ENCODE measurements at regions not wholly inside any gene's neighbourhood (a gene's known extent, or its start where the extent isn't known, plus 50 kb on each side); places are given as distances from the start of the nearest gene placed in this dataset.

DNA sequence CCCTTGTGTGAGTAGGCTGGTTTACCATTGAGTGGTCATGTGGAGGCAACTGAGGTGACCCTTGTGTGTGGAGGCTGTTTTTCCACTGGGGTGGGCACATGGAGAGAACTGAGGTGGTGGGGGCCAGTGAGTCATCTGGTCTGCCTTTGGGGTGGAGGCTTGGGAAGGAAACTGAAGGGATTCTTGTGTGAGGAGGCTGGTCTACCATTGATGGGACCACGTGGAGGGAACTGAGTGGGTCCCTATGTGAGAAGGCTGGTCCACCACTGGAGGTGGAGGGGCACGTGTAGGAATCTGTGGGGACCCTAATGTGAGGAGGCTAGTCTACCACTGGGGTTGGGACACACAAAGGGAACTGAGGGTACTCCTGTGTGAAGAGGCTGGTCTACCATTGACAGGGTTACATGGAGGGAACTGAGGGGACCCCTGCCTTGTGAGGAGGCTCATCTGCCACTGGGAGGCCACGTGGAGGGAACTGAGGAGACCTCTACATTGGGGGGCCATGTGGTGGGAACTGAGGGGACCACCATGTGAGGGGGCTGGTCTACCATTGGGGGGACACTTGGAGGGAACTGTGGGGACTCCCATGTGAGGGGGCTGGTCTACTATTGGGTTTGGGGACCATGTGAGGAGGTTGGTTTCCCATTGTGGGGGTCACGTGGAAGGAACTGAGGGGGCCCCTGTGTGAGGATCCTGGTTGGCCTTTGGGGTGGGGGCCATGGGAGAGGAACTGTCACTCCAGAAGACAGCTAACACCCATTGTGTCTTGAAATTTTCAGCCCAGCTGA lies 164.5 kb downstream of the WNT7A start:
- no peak for DNase-seq (ENCODE audit: low read depth in 2 of 2)

DNA sequence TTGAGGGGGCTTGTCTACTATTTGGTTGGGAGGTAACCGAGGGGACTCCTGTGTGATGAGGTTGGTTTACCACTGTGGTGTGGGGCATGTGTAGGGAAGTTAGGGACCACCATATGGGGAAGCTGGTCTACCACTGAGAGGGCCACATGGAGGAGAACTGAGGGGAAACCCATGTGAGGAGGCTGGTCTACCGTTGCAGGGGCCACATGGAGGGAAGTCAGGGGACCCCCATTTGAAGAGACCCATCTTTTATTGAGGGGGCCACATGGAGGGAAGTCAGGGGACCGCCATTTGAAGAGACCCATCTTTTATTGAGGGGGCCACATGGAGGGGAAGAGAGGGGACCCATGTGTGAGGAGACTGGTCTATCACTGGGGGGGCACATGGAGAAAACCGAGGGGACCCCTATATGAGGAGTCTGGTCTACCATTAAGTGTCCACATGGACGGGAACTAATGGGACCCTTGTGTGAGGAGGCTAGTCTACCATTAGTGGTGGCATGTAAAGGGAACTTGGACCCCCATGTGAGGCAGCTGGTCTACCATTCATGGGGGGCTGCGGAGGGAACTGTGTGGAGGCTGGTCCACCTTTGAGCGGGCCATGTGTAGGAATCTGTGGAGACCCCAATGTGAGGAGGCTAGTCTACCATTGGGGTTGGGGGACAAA lies 165.5 kb downstream of the FBLN2 start:
- no peak for DNase-seq (ENCODE audit: low read depth in 2 of 2)

- DNase-seq (ENCODE audit: low read depth in 2 of 2), result no peak
Measured at GRCh38 chr3:13713396-13713795, 164.5 kb downstream of the FBLN2 start.

DNA sequence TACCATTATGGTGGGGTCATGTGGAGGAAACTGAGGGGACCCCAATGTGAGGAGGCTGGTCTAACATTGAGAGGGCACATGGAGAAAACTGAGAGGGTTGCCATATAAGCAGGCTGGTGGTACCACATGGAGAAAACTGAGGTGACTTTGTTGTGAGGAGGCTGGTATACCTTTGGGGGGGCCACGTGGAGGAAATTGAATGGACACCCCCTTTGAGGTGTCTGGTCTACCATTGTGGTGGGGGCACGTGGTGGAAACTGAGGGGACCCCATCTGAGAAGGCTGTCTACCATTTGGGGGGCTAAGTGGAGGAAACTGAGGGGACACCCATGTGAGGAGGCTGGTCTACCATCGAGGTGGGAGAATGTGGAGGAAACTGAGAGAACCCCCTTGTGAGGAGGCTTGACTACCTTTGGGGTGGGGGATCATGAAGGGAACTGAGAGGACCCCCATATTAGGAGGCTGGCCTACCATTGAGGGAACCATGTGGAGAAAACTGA lies 163.8 kb downstream of the FBLN2 start:
- no peak for DNase-seq (ENCODE audit: low read depth in 2 of 2)

- no peak for DNase-seq (ENCODE audit: low read depth in 2 of 2)
Measured at GRCh38 chr3:13711911-13712650, 163.2 kb downstream of the FBLN2 start.

DNA sequence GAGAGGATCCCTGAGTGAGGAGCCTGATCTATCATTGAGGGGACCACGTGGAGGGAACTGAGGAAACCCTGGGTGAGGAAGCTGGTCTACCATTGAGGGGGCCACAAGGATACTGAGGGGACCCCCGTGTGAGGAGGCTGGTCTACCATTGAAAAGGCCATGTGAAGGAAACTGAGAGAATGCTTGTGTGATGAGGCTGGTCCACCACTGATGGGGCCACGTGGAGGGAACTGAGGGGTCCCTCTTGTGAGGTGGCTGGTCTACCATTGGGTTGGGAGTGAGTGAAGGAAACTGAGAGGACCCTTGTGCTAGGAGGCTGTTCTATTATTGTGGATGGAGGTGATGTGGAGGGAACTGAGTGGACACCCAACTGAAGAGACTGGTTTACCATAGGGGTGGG lies 161.3 kb downstream of the FBLN2 start:
- DNase-seq (ENCODE audit: low read depth in 2 of 2), result no peak

- no peak for DNase-seq (ENCODE audit: low read depth in 2 of 2)
Measured at GRCh38 chr3:13709706-13710105, 160.8 kb downstream of the FBLN2 start.

DNA sequence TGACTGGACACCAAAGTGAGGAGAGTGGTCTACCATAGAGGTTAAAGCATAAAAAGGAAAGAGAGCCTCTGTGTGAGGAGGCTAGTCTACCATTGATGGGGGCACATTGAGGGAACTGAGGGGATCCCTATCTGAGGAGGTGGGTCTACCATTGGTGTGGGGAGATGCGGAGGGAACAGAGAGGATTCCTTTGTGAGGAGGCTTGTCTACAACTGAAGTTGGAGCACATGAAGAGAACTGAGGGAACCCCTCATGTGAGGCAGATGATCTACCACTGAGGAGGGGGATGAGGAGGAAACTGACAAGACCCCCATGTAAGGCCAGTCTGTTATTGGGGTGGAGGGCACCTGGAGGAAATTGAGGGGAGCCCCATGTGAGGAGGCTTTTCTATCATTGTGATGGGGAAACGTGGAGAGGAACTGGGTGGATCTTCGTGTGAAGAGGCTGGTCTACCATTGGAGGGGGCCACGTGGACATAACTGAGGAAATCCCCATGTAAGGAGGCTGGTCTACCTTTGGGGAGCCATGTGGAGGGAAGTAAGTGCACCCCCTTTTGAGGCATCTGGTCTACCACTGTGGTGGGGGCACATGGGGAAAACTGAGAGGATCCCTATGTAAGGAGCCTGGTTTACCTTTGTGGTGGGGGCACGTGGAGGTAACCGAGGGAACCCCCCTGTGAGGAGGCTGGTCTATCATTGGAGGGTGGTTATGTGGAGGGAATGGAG lies 160.1 kb downstream of the FBLN2 start:
- DNase-seq (ENCODE audit: low read depth in 2 of 2), result no peak

- DNase-seq (ENCODE audit: low read depth in 2 of 2), result no peak
Measured at GRCh38 chr3:13708301-13708700, 159.4 kb downstream of the FBLN2 start.

- no peak for DNase-seq (ENCODE audit: low read depth in 2 of 2)
Measured at GRCh38 chr3:13707456-13707855, 158.5 kb downstream of the FBLN2 start.

GRCh38 chr3:13706886-13707285 lies 158.0 kb downstream of the FBLN2 start:
- DNase-seq (ENCODE audit: low read depth in 2 of 2), result no peak

DNA sequence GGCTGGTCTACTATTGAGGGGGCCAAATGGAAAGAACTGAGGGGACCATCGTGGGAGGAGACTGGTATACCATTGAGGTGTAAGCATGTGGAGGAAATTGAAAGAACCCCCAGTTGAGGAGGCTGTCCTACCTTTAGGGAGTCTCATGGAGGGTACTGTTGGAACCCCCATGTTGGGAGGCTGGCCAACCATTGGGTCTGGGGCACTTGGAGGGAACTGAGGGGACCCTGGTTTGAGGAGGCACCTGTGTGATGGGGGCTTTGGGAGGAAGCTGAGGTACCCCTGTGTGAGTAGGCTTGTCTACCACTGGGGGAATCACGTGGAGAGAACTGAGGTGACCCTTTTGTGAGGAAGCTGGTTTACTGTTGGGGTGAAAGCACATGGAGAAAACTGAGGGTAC lies 157.5 kb downstream of the FBLN2 start:
- no peak for DNase-seq (ENCODE audit: low read depth in 2 of 2)

GRCh38 chr3:13705702-13706280 lies 156.9 kb downstream of the FBLN2 start:
- no peak for DNase-seq (ENCODE audit: low read depth in 2 of 2)

DNA sequence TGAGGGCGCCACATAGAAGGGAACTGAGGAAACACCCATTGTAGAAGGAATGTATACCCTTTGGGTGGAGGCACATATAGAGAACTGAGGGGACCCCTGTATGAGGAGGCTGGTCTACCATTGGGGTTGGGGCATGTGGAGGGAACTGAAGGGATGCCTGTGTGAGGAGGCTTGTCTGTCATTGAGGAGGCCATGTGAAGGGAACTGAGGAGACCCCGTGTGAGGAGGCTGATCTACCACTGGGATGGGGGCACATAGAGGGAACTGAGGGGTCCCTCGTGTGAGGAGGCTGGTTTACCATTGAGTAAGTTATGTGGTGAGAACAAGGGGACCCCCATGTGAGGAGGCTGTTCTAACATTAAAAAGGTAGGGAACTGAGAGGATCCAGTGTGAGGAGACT lies 156.1 kb downstream of the FBLN2 start:
- DNase-seq (ENCODE audit: low read depth in 2 of 2), result no peak

DNA sequence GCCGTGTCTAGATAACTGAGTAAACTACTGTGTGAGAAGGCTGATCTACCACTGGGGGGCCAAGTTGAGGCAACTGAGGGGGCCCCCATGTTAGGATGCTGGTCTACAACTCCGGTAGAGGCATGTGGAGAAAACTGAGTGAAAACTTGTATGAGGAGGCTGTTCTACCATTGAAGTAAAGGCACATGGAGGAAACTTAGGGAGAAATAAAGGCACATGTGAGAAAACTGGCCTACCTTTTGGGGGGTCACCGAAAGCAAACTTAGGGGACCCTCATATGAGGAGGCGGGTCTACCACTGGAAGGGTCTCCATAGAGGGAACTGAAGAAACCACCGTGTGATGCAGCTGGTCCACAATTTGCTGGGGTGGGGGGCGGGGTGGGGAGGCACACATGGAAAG lies 155.2 kb downstream of the FBLN2 start:
- DNase-seq (ENCODE audit: low read depth in 2 of 2), result no peak

DNA sequence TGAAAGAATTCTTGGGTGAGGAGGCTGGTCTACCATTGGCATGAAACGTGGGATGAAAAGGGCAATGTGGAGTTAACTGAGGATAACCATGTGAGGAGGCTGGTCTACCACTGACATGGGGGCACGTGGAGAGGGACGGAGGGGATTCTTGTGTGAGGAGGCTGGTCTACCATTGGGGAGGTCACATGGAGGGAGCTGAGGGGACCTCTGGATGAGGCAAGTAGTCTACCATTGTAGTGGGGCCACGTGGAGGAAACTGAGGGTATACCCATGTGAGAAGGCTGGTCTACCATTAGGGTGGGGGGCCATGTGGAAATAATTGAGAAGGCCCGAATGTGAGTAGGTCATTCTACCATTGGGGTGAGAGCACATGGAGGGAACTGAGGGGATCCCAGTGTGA lies 154.1 kb downstream of the FBLN2 start:
- no peak for DNase-seq (ENCODE audit: low read depth in 2 of 2)

DNA sequence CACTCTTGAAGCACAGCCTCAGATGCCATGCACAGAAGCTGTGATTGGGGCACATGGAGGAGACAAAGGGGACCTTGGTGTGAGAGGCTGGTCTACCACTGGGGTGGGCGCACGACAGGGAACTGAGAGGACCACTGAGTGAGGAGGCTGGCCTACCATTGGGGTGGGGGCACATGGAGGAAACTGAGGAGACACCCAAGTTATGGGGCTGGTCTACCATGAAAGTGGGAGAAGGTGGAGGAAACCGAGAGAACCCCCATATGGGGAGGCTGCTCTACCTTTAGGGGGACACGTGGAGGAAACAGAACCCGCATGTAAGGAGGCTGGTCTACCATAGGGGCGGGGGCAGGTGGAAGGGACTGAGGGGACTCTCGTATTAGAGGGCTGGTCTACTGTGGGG lies 153.4 kb downstream of the FBLN2 start:
- no peak for DNase-seq (ENCODE audit: low read depth in 2 of 2)

- no peak for DNase-seq (ENCODE audit: low read depth in 2 of 2)
Measured at GRCh38 chr3:13700889-13701288, 152.0 kb downstream of the FBLN2 start.

DNA sequence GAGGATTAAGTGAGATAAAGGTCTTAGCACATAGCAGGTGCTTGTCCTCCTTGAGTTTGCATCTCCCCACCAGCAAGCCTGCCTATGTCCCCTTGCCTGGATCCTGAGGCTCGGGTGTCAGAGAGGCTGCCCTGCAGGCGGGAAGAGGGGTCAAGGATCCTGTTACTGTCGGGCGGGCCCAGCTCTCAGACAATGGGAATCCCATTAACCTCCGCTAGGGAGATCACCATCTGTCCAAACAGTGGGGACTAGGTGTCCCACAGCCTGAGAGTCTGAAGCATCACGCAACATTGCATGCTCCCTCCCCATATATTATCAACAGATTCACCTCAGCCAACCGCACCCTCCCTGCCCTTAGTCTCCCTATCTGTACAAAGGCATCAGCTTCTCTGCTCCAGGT lies 151.4 kb downstream of the FBLN2 start:
- DNase-seq (ENCODE audit: low read depth in 2 of 2), result peak in 1 of 2 donors; percentile 11

DNA sequence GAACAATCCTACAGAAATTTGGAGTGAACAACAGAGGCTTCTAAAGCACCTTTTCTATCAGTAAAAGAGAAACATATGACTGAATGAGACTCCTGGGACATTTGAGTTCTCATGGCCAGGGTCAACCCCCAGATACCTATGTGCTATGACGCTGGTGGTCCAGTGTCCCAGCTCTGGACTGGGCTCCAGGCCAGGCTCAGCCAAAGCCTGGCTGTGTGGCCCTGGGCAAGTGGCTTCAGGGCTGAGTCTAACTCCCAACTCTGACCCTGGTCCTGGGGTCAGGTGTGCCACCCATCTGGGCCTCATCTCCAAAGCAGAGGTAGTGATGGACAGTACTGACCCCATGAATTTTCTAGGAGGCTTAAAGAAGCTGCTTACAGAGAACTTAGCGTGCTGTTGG lies 147.8 kb downstream of the FBLN2 start:
- DNase-seq (ENCODE audit: low read depth in 2 of 2), result no peak

GRCh38 chr3:13693441-13693840 lies 144.5 kb downstream of the FBLN2 start:
- no peak for DNase-seq (ENCODE audit: low read depth in 2 of 2)

Measured in lung microvascular endothelial cell (primary cell).